ENCODE measurements at regions not wholly inside any gene's neighbourhood (a gene's known extent, or its start where the extent isn't known, plus 50 kb on each side); places are given as distances from the start of the nearest gene placed in this dataset.
"Not testable (repeated sequence)": the region's sequence is repeated elsewhere in the genome, so short reads cannot be mapped to it uniquely, and the experiment has no call there.

GRCh38 chrX:116334797-116335196, 101.6 kb upstream of the SLC6A14 start:
- not testable (repeated sequence) for TF ChIP-seq CTCF (conservative IDR thresholded peaks at IDR 0.05 in 1 of 2, IDR thresholded peaks at IDR 0.05 in 1 of 2; ENCODE audit: extremely low read depth in 1 of 2, insufficient read depth in 1 of 2, low read depth in 1 of 2, low read length in 2 of 2); EZH2 (IDR thresholded peaks at IDR 0.05; ENCODE audit: borderline replicate concordance, low read length)
